ENCODE measurements at regions not wholly inside any gene's neighbourhood (a gene's known extent, or its start where the extent isn't known, plus 50 kb on each side); places are given as distances from the start of the nearest gene placed in this dataset.
"Not testable (repeated sequence)": the region's sequence is repeated elsewhere in the genome, so short reads cannot be mapped to it uniquely, and the experiment has no call there.

DNA sequence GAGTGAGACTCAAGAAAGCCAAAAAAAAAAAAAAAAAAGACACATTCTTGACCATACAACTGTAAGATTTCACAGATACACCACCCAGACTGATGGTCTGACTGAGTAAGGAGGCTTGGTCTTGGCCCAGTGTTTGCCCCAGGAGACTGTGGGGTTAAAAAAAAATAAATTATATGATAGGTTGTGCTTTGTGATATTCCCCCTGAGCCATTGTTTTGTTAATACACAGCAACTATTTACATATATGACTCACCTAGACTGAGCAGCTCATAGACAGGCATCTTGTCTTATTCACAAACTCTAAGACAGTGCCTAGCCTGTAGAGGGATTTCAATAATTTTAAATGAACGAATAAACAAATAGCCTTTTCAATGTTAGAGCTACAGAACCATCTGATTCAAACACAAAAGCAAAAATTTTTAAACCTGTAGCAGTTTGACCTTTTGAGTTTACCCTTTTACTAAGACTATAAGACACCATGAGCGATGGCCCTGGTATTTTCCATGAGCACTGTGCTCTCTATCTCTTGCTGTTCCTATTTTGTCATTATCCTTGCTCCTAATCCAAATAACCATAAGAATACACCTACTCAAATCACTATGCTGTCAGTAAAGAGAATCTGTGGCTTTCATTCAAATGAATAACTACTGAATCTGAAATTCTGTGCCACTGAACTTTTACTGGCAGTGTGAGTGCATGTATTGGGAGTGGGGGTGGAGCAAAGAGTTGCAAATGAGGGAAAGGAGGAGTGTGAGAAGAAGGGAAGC is 199.4 kb upstream of the PTBP2 start:
- DNase-seq (ENCODE audit: low spot score) (no peak), ATAC-seq (no peak)
- Mint-ChIP-seq H3K27ac (no peak overlapping the region), H3K4me1 (ENCODE audit: low read depth in 2 of 2) (no peaks in the 10 kb centered on the region), H3K36me3 (no peaks in the 10 kb centered on the region), H3K4me3 (no peak overlapping the region), H3K9me3 (peaks cover 16% of the 10 kb centered on the region), H3K27me3 (no peaks in the 10 kb centered on the region)

DNA sequence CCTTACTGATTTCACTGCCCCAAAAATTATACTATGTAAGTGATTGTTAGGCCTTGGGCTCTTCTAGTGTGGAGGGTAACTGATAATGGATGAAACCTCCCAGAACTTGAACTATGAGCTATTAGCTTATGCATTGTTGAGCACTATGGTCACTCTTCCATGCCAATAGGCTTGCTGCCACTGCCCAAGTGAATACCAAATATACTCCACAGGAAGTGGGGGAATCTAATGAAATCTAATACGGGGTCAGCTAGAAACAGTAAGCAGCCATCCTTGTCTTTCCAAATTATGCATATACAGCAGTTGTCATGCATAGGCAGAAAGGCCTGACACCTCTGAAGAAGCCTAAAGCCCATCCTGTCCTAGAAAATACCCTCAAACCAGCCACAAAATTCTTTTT is 198.7 kb upstream of the PTBP2 start:
- Mint-ChIP-seq H3K27me3 (no peaks in the 10 kb centered on the region), H3K27ac (no peak overlapping the region), H3K4me1 (ENCODE audit: low read depth in 2 of 2) (no peaks in the 10 kb centered on the region), H3K36me3 (no peaks in the 10 kb centered on the region), H3K9me3 (peaks cover 17% of the 10 kb centered on the region), H3K4me3 (no peak overlapping the region)
- no peak for ATAC-seq
- no peak for DNase-seq (ENCODE audit: low spot score)

DNA sequence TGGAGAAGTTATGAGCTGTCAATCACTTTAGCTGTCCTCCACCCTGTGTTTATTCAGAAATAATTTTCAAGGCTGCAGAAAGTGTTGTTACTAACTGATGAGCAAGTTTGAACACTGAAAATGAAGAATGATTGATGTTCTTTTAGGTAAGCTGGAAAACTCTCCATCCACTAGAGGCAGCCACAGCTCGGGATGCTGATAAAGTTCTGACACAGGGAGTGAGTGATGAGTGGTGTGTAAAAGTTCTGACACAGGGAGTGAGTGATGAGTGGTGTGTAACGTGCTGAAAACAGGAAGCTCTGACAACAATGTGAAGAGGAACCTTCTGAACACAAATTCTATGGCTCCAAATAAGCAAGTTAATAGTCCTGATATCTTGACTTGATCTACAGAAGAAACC is 197.5 kb upstream of the PTBP2 start:
- no peaks in the 10 kb centered on the region for H3K4me1 Mint-ChIP-seq (ENCODE audit: low read depth in 2 of 2)
- H3K4me3 Mint-ChIP-seq, result no peak overlapping the region
- peaks cover 7% of the 10 kb centered on the region for H3K36me3 Mint-ChIP-seq
- ATAC-seq (no peak), DNase-seq (ENCODE audit: low spot score) (no peak)
- H3K27me3 Mint-ChIP-seq, result no peaks in the 10 kb centered on the region
- H3K27ac Mint-ChIP-seq, result no peak overlapping the region
- H3K9me3 Mint-ChIP-seq, result peaks cover 24% of the 10 kb centered on the region

DNA sequence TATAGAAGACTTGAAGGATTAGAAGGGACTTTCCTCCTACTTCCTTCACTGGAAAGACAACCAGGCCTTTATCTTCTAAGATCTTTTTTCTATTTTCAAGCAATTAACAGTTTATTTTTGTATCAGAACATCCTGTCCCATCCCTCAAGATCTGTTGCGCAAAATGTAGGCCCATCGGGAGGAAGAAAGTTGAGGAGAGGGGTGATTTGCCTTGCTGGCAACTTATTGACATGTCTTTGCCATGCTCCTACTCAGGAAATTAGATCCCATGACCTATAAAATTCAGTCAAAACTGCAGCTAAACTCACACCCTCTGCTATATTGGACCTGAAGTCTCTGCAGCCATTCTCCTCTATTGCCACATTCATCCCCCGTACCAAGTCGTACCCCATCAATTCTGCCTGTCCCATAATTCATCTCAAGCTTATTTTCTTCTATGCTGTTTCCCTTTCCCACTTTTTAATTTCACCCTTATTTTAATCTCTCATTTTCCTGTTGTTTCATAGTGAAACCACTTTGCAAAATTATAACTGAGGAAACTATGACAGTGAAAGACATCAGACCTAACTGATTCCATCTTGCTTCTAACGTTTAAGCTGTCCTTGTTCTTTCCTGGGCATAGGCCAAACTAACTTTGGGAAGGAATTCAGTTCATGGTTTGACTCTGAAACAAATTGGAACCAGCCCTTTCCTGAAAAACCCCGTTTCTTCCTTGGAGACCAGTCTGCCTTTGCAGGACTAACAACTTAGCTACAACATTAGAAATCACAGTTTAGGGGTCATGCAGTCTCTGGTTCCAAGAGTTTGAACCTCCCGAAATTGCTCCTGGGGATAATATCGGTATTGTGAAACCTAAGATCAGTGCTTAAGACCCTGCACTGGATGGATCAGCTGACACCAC is 195.7 kb upstream of the PTBP2 start:
- Mint-ChIP-seq H3K27me3 (no peaks in the 10 kb centered on the region), H3K4me1 (ENCODE audit: low read depth in 2 of 2) (no peaks in the 10 kb centered on the region)

DNA sequence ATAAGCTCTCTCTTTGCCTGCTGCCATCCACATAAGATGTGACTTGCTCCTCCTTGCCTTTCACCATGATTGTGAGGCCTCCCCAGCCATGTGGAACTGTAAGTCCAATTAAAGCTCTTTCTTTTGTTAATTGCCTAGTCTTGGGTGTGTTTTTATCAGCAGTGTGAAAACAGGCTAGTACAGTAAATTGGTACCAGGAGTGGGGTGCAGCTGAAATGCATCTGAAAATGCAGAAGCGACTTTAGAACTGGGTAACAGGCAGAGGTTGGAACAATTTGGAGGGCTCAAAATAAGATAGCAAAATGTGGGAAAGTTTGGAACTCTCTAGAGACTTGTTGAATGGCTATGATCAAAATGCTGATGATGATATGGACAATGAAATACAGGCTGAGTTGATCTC is 192.9 kb upstream of the PTBP2 start:
- not testable (repeated sequence) for H3K36me3 Mint-ChIP-seq; ATAC-seq; H3K27ac Mint-ChIP-seq; H3K27me3 Mint-ChIP-seq; H3K4me1 Mint-ChIP-seq (ENCODE audit: low read depth in 2 of 2); DNase-seq (ENCODE audit: low spot score); H3K4me3 Mint-ChIP-seq
- H3K9me3 Mint-ChIP-seq, result peaks cover 20% of the 10 kb centered on the region

More for the DNA sequence above, 195.7 kb upstream of the PTBP2 start:
- Mint-ChIP-seq H3K27ac (no peak overlapping the region), H3K36me3 (peaks cover 8% of the 10 kb centered on the region), H3K9me3 (peaks cover 20% of the 10 kb centered on the region), H3K4me3 (no peak overlapping the region)
- DNase-seq (ENCODE audit: low spot score) (no peak), ATAC-seq (no peak)

DNA sequence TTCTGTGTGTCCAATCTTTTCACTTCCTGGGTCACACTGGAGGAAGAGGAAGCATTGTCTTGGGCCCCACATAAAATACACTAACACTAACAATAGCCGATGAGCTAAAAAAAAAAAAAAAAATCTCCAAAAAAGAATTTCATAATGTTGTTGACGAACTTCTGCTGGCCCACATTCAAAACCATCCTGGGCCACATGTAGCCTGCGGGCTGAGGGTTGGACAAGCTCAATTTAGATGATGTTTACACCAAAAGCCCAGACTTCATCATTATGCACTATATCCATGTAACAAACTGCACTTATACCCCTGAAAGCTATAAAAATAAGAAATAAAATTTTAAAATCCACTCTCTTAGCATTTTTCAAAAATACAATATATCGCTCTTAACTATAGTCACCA is 187.8 kb upstream of the PTBP2 start:
- ATAC-seq (no peak), DNase-seq (ENCODE audit: low spot score) (no peak)
- Mint-ChIP-seq H3K27ac (no peak overlapping the region), H3K4me3 (no peak overlapping the region), H3K4me1 (ENCODE audit: low read depth in 2 of 2) (no peaks in the 10 kb centered on the region), H3K9me3 (peaks cover 4% of the 10 kb centered on the region), H3K36me3 (peaks cover 4% of the 10 kb centered on the region), H3K27me3 (no peaks in the 10 kb centered on the region)

DNA sequence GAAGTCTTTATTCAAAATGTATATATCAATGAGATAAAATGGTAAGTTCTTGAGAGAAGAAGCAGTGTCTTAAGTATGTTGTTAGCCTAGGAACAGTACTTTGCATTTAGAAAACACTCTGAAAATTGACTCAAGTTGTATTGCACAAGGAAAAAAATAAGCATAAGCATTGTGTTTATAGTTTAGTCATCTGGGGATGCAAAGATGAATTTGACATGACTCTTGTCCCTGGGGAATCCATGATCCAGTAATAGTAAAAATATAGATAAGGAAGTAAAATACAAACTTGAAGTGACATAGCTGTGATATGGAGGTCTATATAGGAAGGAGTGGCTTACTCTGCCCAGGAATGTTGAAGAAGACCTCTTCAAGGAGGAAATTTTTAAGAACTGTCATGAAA is 185.0 kb upstream of the PTBP2 start:
- H3K4me3 Mint-ChIP-seq, result no peak overlapping the region
- H3K27me3 Mint-ChIP-seq, result no peaks in the 10 kb centered on the region
- H3K4me1 Mint-ChIP-seq (ENCODE audit: low read depth in 2 of 2), result no peaks in the 10 kb centered on the region
- no peaks in the 10 kb centered on the region for H3K9me3 Mint-ChIP-seq
- no peak overlapping the region for H3K27ac Mint-ChIP-seq
- ATAC-seq, result no peak
- DNase-seq (ENCODE audit: low spot score), result no peak
- H3K36me3 Mint-ChIP-seq, result no peaks in the 10 kb centered on the region

DNA sequence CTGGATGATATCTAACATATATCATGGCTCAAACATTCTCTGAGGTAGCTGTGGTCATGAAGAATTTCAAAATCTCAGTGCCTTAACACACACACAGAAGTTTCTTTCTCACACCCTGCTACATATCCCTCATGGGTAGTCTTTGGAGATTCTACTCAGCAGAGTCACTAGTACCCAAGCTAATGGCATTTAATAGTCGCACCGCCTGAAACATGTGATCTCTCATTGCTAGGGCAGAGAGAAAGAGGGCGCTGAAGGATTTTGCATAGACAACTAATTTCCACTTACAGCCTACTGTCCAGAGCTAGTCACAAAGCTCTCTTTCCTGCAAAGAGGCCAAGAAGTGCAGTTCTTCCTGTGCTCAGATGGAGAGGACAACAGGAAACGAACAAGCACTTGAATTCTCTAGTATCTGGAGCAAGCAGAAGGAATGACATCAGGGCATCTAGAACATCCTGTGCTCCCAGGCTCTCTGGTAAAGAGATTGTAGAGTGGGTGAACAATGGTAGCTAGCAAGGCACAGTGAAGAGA is 183.4 kb upstream of the PTBP2 start:
- Mint-ChIP-seq H3K27me3 (no peaks in the 10 kb centered on the region), H3K9me3 (no peaks in the 10 kb centered on the region), H3K4me3 (no peak overlapping the region), H3K36me3 (no peaks in the 10 kb centered on the region), H3K27ac (no peak overlapping the region), H3K4me1 (ENCODE audit: low read depth in 2 of 2) (no peaks in the 10 kb centered on the region)
- ATAC-seq, result no peak
- no peak for DNase-seq (ENCODE audit: low spot score)

DNA sequence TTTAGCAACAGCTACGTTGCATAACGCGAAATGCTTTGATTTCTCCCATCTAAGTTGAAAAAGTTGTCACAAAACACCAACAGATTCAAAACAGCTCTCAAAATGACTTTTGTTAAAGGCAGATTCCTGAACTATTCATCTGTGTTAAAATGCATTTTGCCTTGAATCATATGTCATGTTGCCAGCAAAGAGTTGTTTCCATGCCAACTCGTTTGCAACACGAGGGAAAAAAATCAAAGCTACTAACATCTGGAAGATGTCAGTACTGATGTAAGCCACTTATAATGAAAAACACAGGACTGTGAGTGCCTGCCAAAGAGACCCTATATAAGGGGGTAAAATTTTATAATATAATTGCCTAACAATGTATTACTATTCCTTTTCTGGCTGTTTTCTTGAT is 182.7 kb upstream of the PTBP2 start:
- H3K4me1 Mint-ChIP-seq (ENCODE audit: low read depth in 2 of 2), result no peaks in the 10 kb centered on the region
- ATAC-seq (no peak), DNase-seq (ENCODE audit: low spot score) (no peak)
- H3K4me3 Mint-ChIP-seq, result no peak overlapping the region
- H3K27me3 Mint-ChIP-seq, result no peaks in the 10 kb centered on the region
- no peak overlapping the region for H3K27ac Mint-ChIP-seq
- H3K36me3 Mint-ChIP-seq, result no peaks in the 10 kb centered on the region
- no peaks in the 10 kb centered on the region for H3K9me3 Mint-ChIP-seq

DNA sequence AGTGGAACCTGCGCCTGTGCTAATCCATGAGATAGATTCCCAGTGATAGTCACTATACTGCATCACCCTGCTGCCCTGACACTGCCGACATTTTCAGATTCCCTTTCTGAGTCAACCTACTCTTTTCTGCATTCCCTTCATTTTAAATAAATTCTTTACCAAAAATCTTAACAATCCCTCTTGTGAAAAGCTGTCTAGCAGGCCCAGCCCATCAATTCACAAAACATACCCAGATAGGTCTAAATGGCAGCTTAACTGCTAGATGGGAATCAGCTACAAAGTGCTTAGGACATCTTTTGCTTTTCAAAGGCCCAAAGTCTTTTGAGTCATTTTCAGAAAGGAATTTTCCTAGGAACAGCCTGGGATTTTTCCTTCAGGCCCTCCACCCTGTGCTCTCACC is 180.1 kb upstream of the PTBP2 start:
- no peaks in the 10 kb centered on the region for H3K4me1 Mint-ChIP-seq (ENCODE audit: low read depth in 2 of 2)
- ATAC-seq (no peak), DNase-seq (ENCODE audit: low spot score) (no peak)
- no peak overlapping the region for H3K27ac Mint-ChIP-seq
- no peaks in the 10 kb centered on the region for H3K36me3 Mint-ChIP-seq
- H3K9me3 Mint-ChIP-seq, result peaks cover 3% of the 10 kb centered on the region
- no peak overlapping the region for H3K4me3 Mint-ChIP-seq
- no peaks in the 10 kb centered on the region for H3K27me3 Mint-ChIP-seq

DNA sequence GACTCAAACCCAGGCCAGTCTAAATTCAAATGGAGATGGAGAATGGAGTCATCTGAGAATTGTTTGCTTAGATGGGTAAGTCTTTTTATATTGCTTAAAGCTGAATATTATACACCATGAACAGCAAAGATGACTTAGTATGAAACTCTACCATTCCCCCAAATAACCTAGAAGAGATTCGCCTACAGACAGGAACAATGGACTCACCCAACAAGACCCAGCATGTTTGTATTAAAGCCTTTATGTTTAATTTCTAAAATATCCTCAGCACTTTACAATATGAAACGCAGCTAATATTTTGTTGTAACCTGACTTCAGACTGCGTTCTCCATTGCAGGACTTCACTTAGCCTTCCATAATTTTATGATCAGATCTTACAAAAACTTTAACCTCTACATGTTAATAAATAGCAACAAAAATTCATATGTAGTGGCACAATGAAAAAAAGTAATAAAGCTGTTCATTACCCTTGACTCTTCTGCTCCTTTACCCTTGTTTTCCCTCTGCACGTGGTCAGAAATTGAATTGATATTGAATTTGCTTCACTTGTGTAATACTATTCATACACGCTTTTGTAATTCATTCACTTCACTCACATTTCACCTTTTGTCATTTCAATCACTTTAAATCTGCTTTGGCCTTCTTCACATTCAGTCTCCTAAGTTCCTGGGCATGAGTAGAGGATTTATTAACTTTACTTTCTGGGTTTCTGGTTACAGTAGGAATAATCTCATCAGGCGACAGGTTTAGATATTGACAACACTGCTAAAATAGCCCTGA is 177.3 kb upstream of the PTBP2 start:
- Mint-ChIP-seq H3K4me3 (no peak overlapping the region), H3K9me3 (peaks cover 3% of the 10 kb centered on the region), H3K4me1 (ENCODE audit: low read depth in 2 of 2) (no peaks in the 10 kb centered on the region), H3K36me3 (no peaks in the 10 kb centered on the region), H3K27ac (no peak overlapping the region), H3K27me3 (no peaks in the 10 kb centered on the region)
- no peak for ATAC-seq
- no peak for DNase-seq (ENCODE audit: low spot score)

DNA sequence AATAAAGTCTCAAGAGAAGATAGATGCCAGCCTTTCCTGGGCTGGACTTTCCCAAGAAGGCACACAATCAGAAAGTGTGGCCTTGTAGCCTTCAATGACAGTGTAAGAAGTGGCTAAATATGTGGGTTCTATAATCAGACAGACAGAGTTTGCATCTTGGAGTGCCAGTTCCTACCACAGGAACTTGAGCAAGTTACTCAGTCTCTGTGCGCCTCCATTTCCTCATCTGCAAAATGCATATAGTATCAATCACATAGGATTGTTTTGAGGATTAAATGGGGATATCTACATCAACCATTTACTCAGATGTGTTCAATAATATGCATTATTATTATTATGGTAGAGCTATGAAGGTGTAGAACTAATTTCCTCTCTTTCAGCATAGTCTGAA is 176.8 kb upstream of the PTBP2 start:
- DNase-seq (ENCODE audit: low spot score), result no peak
- no peak overlapping the region for H3K4me3 Mint-ChIP-seq
- ATAC-seq, result no peak
- no peaks in the 10 kb centered on the region for H3K36me3 Mint-ChIP-seq
- H3K9me3 Mint-ChIP-seq, result peaks cover 3% of the 10 kb centered on the region
- H3K4me1 Mint-ChIP-seq (ENCODE audit: low read depth in 2 of 2), result no peaks in the 10 kb centered on the region
- no peak overlapping the region for H3K27ac Mint-ChIP-seq
- no peaks in the 10 kb centered on the region for H3K27me3 Mint-ChIP-seq

DNA sequence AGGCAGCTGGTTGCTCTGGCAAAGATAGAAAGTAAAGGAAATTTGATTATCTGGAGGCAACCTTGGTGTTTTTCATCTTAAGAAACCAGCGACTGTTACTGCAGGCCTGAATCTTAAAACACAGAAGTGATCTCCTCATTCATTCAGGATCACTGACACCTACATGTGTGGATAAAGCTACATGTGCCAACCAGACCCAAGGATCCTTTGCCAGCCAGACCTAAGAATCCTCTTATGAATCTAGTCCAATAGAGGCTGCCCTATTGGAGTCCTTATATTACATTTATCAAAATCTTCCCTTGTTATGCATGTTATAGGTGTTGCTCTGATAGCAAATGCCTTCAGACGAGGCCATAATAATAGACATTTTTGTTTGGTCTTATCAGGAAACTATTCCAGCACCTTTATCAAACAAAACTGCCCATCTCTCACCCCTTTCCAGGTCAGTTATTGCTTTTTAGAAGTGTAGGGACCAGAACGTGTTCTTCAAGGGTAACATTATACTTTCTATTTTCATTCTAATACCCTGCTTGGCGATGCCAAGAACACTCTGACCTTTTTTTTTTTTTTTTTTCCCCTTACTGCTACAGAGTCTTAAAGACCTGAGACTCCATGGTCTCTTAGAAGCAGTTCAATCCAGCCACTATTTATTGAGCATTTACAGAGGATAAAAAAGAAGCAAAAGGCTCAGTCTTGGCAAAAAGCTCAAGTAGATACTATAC is 175.5 kb upstream of the PTBP2 start:
- no peak overlapping the region for H3K27ac Mint-ChIP-seq
- H3K4me3 Mint-ChIP-seq, result no peak overlapping the region
- DNase-seq (ENCODE audit: low spot score) (no peak), ATAC-seq (no peak)
- peaks cover 3% of the 10 kb centered on the region for H3K9me3 Mint-ChIP-seq
- H3K27me3 Mint-ChIP-seq, result no peaks in the 10 kb centered on the region
- no peaks in the 10 kb centered on the region for H3K4me1 Mint-ChIP-seq (ENCODE audit: low read depth in 2 of 2)
- H3K36me3 Mint-ChIP-seq, result no peaks in the 10 kb centered on the region
